Neural progenitor cell (in vitro differentiated cells): ENCODE measurements at regions not wholly inside any gene's neighbourhood (a gene's known extent, or its start where the extent isn't known, plus 50 kb on each side); places are given as distances from the start of the nearest gene placed in this dataset.

Experiments
- CTCF ChIP-seq: fragments of 200-600 bp; sonication (generic); IDR thresholded peaks from 2 replicates; pipeline ENCODE4 v1.5.1; 2017; ENCODE audit warnings: antibody characterized with exemption, mild to moderate bottlenecking
- EZH2 ChIP-seq: fragments of 200-600 bp; sonication (generic); IDR thresholded peaks from 2 replicates; pipeline ENCODE4 v1.6.1; 2017; ENCODE audit warnings: antibody characterized with exemption, mild to moderate bottlenecking, moderate library complexity
- EZH2phosphoT487 ChIP-seq: fragments of 200-600 bp; sonication (generic); IDR thresholded peaks from 2 replicates; pipeline ENCODE4 v1.6.1; 2017; ENCODE audit warnings: antibody characterized with exemption

GRCh38 chr3:181790561-181790960 lies 78.8 kb downstream of the SOX2 start:
- TF ChIP-seq CTCF (no peak), EZH2 (no peak), EZH2phosphoT487 (no peak)
